ENCODE measurements at regions not wholly inside any gene's neighbourhood (a gene's known extent, or its start where the extent isn't known, plus 50 kb on each side); places are given as distances from the start of the nearest gene placed in this dataset.

GRCh38 chrX:65035446-65035770, 59.2 kb upstream of the ZC4H2 start:
- Histone ChIP-seq H3K27ac (ENCODE audit: low read depth, low read length) (no peak overlapping the region), H3K9ac (ENCODE audit: low read depth in 1 of 3, low read length in 3 of 3) (peak overlapping the region in 2 of 3 donors; percentile 50 to 57), H3K4me3 (ENCODE audit: low read length in 3 of 3) (peak overlapping the region; percentile 42 to 67 (median 65)), H3K9me3 (ENCODE audit: control insufficient read depth in 3 of 3, low read length in 3 of 3) (no peaks in the 10 kb centered on the region), H3K36me3 (ENCODE audit: control insufficient read depth in 3 of 3, insufficient read depth in 3 of 3, low read length in 3 of 3) (no peaks in the 10 kb centered on the region), H3K4me1 (ENCODE audit: control insufficient read depth in 3 of 3, insufficient read depth in 3 of 3, low read length in 3 of 3) (no peaks in the 10 kb centered on the region), H3K27me3 (ENCODE audit: control insufficient read depth in 3 of 3, insufficient read depth in 3 of 3, low read length in 3 of 3) (peaks cover 0 to 3% (median 0%) of the 10 kb centered on the region in 3 donors)

GRCh38 chrX:65034668-65035445, 58.6 kb upstream of the ZC4H2 start, which contains the start of gene ZC3H12B:
Gene ZC3H12B (plus strand): TSS chrX:65034826.
- Histone ChIP-seq H3K4me1 (ENCODE audit: control insufficient read depth in 3 of 3, insufficient read depth in 3 of 3, low read length in 3 of 3) (no peaks in the 10 kb centered on the region), H3K27me3 (ENCODE audit: control insufficient read depth in 3 of 3, insufficient read depth in 3 of 3, low read length in 3 of 3) (peaks cover 0 to 3% (median 0%) of the 10 kb centered on the region in 3 donors), H3K9ac (ENCODE audit: low read depth in 1 of 3, low read length in 3 of 3) (peak within 1 kb of the TSS in 2 of 3 donors; percentile 50 to 57), H3K27ac (ENCODE audit: low read depth, low read length) (no peak within 1 kb of the TSS), H3K4me3 (ENCODE audit: low read length in 3 of 3) (peak within 1 kb of the TSS; percentile 42 to 67 (median 65)), H3K9me3 (ENCODE audit: control insufficient read depth in 3 of 3, low read length in 3 of 3) (no peaks in the 10 kb centered on the region), H3K36me3 (ENCODE audit: control insufficient read depth in 3 of 3, insufficient read depth in 3 of 3, low read length in 3 of 3) (no peaks in the 10 kb centered on the region)

- H3K9me3 ChIP-seq (ENCODE audit: control insufficient read depth in 3 of 3, low read length in 3 of 3), result no peaks in the 10 kb centered on the region
- peak overlapping the region in 1 of 3 donors; percentile 50 for H3K9ac ChIP-seq (ENCODE audit: low read depth in 1 of 3, low read length in 3 of 3)
- no peaks in the 10 kb centered on the region for H3K36me3 ChIP-seq (ENCODE audit: control insufficient read depth in 3 of 3, insufficient read depth in 3 of 3, low read length in 3 of 3)
- no peaks in the 10 kb centered on the region for H3K4me1 ChIP-seq (ENCODE audit: control insufficient read depth in 3 of 3, insufficient read depth in 3 of 3, low read length in 3 of 3)
- peak overlapping the region; percentile 42 to 67 (median 55) for H3K4me3 ChIP-seq (ENCODE audit: low read length in 3 of 3)
- no peak overlapping the region for H3K27ac ChIP-seq (ENCODE audit: low read depth, low read length)
- peaks cover 0 to 3% (median 0%) of the 10 kb centered on the region in 3 donors for H3K27me3 ChIP-seq (ENCODE audit: control insufficient read depth in 3 of 3, insufficient read depth in 3 of 3, low read length in 3 of 3)
Observed at GRCh38 chrX:65034292-65034667, 58.0 kb upstream of the ZC4H2 start.
